Neural cell (in vitro differentiated cells): ENCODE measurements at regions not wholly inside any gene's neighbourhood (a gene's known extent, or its start where the extent isn't known, plus 50 kb on each side); places are given as distances from the start of the nearest gene placed in this dataset.

Source experiments
- H2AFZ ChIP-seq: fragments of 200-600, 300-800 bp; sonication (generic), shearing (Covaris generic); 2 replicates; pipeline ENCODE4 v1.6.0; 2014; ENCODE audit warnings: low read depth, mild to moderate bottlenecking, antibody characterized with exemption, low read length, moderate library complexity
- H3F3A ChIP-seq: fragments of 200-600 bp; shearing (Covaris generic); 2 replicates; pipeline ENCODE4 v1.6.1; 2016; ENCODE audit warnings: mild to moderate bottlenecking, moderate library complexity, mixed read lengths, antibody characterized with exemption, low read length; ENCODE audit not compliant: insufficient read depth, poor library complexity, severe bottlenecking
- H3K27ac ChIP-seq: fragments of 200-600, 300-800 bp; sonication (generic), shearing (Covaris generic); 2 replicates; pipeline ENCODE4 v1.5.1; 2014; ENCODE audit warnings: mild to moderate bottlenecking, low read length, moderate library complexity
- H3K27me3 ChIP-seq: fragments of 300-800, 200-600 bp; sonication (generic), shearing (Covaris generic); 2 replicates; pipeline ENCODE4 v1.6.0; 2014; ENCODE audit warnings: mild to moderate bottlenecking, low read depth, low read length, moderate library complexity; ENCODE audit not compliant: insufficient read depth
- H3K36me3 ChIP-seq: fragments of 300-800, 200-600 bp; sonication (generic), shearing (Covaris generic); 2 replicates; pipeline ENCODE4 v1.5.1; 2014; ENCODE audit warnings: mild to moderate bottlenecking, antibody characterized with exemption, low read length, moderate library complexity; ENCODE audit not compliant: insufficient read depth
- H3K4me2 ChIP-seq: fragments of 300-800, 200-600 bp; sonication (generic), shearing (Covaris generic); 2 replicates; pipeline ENCODE4 v1.6.0; 2014; ENCODE audit warnings: mild to moderate bottlenecking, low read length
- H3K4me3 ChIP-seq: fragments of 300-800, 200-600 bp; sonication (generic), shearing (Covaris generic); 2 replicates; pipeline ENCODE4 v1.5.1; 2014; ENCODE audit warnings: mild to moderate bottlenecking, low read length, moderate library complexity
- H3K79me2 ChIP-seq: fragments of 200-600 bp; shearing (Covaris generic); replicated peaks from 2 replicates; pipeline ENCODE4 v1.6.0; 2014; ENCODE audit warnings: mild to moderate bottlenecking, low read length, moderate library complexity; ENCODE audit not compliant: insufficient read depth
- H3K9ac ChIP-seq: fragments of 300-800, 200-600 bp; sonication (generic), shearing (Covaris generic); 2 replicates; pipeline ENCODE4 v1.6.1; 2016; ENCODE audit warnings: mild to moderate bottlenecking, low read length, mixed read lengths
- H3K9me2 ChIP-seq: fragments of 200-600 bp; shearing (Covaris generic); 2 replicates; pipeline ENCODE4 v1.6.1; 2016; ENCODE audit warnings: mild to moderate bottlenecking, low read length, mixed read lengths; ENCODE audit not compliant: insufficient read depth
- H3K9me3 ChIP-seq: fragments of 200-600, 300-800 bp; sonication (generic), shearing (Covaris generic); 2 replicates; pipeline ENCODE4 v1.6.1; 2016; ENCODE audit warnings: mild to moderate bottlenecking, mixed run types, low read length, moderate library complexity, mixed read lengths
- H4K20me1 ChIP-seq: fragments of 200-600 bp; shearing (Covaris generic); 2 replicates; pipeline ENCODE4 v1.6.1; 2016; ENCODE audit warnings: mild to moderate bottlenecking, mixed run types; ENCODE audit not compliant: insufficient read depth
- CTCF ChIP-seq: fragments of 450-650 bp; IDR thresholded peaks from 2 replicates; pipeline ENCODE4 v1.5.1; 2014; ENCODE audit warnings: antibody characterized with exemption, mild to moderate bottlenecking, moderate library complexity; ENCODE audit not compliant: poor library complexity, severe bottlenecking
- EP300 ChIP-seq: fragments of 450-650 bp; conservative IDR thresholded peaks from 2 replicates; pipeline ENCODE4 v1.6.1; 2014; ENCODE audit warnings: antibody characterized with exemption, mild to moderate bottlenecking, moderate library complexity; ENCODE audit not compliant: poor library complexity, severe bottlenecking
- MXI1 ChIP-seq: fragments of 450-650 bp; conservative IDR thresholded peaks from 2 replicates; pipeline ENCODE4 v1.6.1; 2014; ENCODE audit warnings: antibody characterized with exemption, mild to moderate bottlenecking; ENCODE audit not compliant: poor library complexity, severe bottlenecking
- POLR2AphosphoS5 ChIP-seq: IDR thresholded peaks from 2 replicates; pipeline ENCODE4 v1.6.1; 2012
- RAD21 ChIP-seq: fragments of 450-650 bp; conservative IDR thresholded peaks from 2 replicates; pipeline ENCODE4 v1.6.1; 2014; ENCODE audit warnings: antibody characterized with exemption, mild to moderate bottlenecking, moderate library complexity
- SMC3 ChIP-seq: fragments of 450-650 bp; conservative IDR thresholded peaks from 2 replicates; pipeline ENCODE4 v1.6.1; 2014; ENCODE audit warnings: antibody characterized with exemption, mild to moderate bottlenecking, moderate library complexity; ENCODE audit not compliant: poor library complexity

GRCh38 chr3:106323586-106323985 lies 454.8 kb upstream of the CBLB start:
- H2AFZ ChIP-seq = no peak overlapping the region
- no peak overlapping the region for H3K4me2 ChIP-seq
- no peaks in the 10 kb centered on the region for H4K20me1 ChIP-seq
- no peak for TF ChIP-seq RAD21
- TF ChIP-seq CTCF = no peak
- TF ChIP-seq EP300 = no peak
- no peak overlapping the region for H3K4me3 ChIP-seq
- no peak overlapping the region for H3K27ac ChIP-seq
- H3K9ac ChIP-seq = no peak overlapping the region
- H3K9me3 ChIP-seq = no peaks in the 10 kb centered on the region
- no peaks in the 10 kb centered on the region for H3K9me2 ChIP-seq
- no peaks in the 10 kb centered on the region for H3K79me2 ChIP-seq
- no peaks in the 10 kb centered on the region for H3F3A ChIP-seq
- H3K36me3 ChIP-seq = no peaks in the 10 kb centered on the region
- H3K27me3 ChIP-seq = no peaks in the 10 kb centered on the region

- H4K20me1 ChIP-seq = no peaks in the 10 kb centered on the region
- peak; percentile 29 for TF ChIP-seq EP300
- no peak for TF ChIP-seq CTCF
- TF ChIP-seq POLR2AphosphoS5 = peak; percentile 14
- TF ChIP-seq RAD21 = no peak
- no peak for TF ChIP-seq MXI1
- TF ChIP-seq SMC3 = no peak
- no peaks in the 10 kb centered on the region for H3F3A ChIP-seq
- no peaks in the 10 kb centered on the region for H3K36me3 ChIP-seq
- H3K4me2 ChIP-seq = no peak overlapping the region
- no peak overlapping the region for H2AFZ ChIP-seq
- H3K9me2 ChIP-seq = no peaks in the 10 kb centered on the region
- H3K9ac ChIP-seq = no peak overlapping the region
- no peaks in the 10 kb centered on the region for H3K9me3 ChIP-seq
- peak overlapping the region; percentile 15 for H3K27ac ChIP-seq
- no peak overlapping the region for H3K4me3 ChIP-seq
- no peaks in the 10 kb centered on the region for H3K79me2 ChIP-seq
- no peaks in the 10 kb centered on the region for H3K27me3 ChIP-seq
Observed at GRCh38 chr3:106326941-106327695, 458.3 kb upstream of the CBLB start.

GRCh38 chr3:106327696-106328025 lies 458.8 kb upstream of the CBLB start:
- Histone ChIP-seq H2AFZ (no peak overlapping the region), H3K9ac (no peak overlapping the region), H4K20me1 (no peaks in the 10 kb centered on the region), H3K79me2 (no peaks in the 10 kb centered on the region), H3K4me3 (no peak overlapping the region), H3F3A (no peaks in the 10 kb centered on the region), H3K27me3 (no peaks in the 10 kb centered on the region), H3K9me3 (no peaks in the 10 kb centered on the region), H3K4me2 (no peak overlapping the region), H3K36me3 (no peaks in the 10 kb centered on the region), H3K27ac (no peak overlapping the region), H3K9me2 (no peaks in the 10 kb centered on the region)
- TF ChIP-seq EP300 (no peak), MXI1 (no peak)
